Epithelial cell of prostate (primary cell): ENCODE measurements at regions not wholly inside any gene's neighbourhood (a gene's known extent, or its start where the extent isn't known, plus 50 kb on each side); places are given as distances from the start of the nearest gene placed in this dataset.
"Not testable (repeated sequence)": the region's sequence is repeated elsewhere in the genome, so short reads cannot be mapped to it uniquely, and the experiment has no call there.

Experiments
- DNase-seq: peaks from one replicate; pipeline ENCODE4 v3.0.0-alpha.2; 2011; ENCODE audit warnings: low read depth, low spot score
- H3K27ac ChIP-seq: fragments of 450-650 bp; 2 replicates; pipeline ENCODE4 v1.5.1; 2017; ENCODE audit warnings: mild to moderate bottlenecking

DNA sequence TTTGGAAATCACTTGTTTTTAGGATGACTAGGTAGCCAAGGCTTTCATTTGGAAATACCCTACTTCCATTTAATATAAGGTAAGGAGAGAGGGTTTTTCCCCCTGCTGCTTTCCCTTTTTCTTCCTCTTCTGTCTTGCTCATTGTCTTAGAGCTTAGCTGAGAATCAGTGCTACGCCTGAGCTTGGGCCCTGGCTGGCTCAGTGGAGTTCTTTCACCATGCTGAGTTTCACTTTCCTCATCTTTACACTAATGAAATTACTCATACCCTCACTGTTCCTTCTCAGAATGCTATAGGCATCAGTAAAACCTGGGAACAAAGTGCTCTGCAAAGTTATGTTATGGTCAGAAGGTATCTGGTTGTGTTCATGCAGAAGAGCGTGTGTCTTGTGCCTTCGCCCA is 112.3 kb upstream of the IKBKE start:
- DNase-seq, result not testable (repeated sequence)
- peak overlapping the region; percentile 39 for H3K27ac ChIP-seq

DNA sequence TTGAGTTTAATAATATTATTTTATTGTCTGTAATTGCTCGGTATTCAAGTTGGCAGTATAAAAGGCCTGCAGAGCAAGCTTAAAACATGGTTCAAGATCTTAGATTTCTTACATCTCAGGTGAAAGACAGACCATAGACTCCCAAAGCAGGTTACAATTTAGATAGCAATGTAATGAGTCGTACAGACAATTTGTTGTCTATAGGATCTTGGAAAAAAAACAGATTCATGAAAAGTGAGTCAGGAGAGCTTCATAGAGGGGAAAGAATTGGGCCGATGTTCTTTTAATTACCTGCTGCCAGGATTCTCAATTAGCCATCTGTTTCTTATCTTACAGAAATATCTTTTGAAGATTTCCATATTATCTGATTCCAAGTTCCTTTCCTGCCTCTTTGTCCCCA is 111.5 kb upstream of the IKBKE start:
- DNase-seq, result not testable (repeated sequence)

DNA sequence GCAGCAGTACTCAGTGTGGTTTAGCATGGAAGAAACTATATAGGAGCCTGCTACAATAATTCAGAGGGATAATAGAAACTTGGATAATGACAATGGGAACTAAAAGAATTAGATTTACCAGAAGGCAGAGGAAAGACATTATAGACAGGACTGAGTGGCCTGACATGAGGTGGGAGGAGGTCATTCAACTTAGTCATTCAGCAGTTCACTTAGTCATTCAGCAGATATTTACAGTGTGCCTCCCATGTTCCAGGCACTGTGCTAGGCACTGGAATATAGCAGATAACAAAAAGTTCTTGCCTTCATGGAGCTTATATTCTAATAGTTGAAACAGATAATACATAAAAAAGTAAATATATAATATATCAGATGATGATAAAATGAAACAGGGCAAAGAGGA is 110.9 kb upstream of the IKBKE start:
- not testable (repeated sequence) for DNase-seq
- H3K27ac ChIP-seq, result peak overlapping the region; percentile 54

More for the DNA sequence above, 111.5 kb upstream of the IKBKE start:
- H3K27ac ChIP-seq, result peak overlapping the region; percentile 39

DNA sequence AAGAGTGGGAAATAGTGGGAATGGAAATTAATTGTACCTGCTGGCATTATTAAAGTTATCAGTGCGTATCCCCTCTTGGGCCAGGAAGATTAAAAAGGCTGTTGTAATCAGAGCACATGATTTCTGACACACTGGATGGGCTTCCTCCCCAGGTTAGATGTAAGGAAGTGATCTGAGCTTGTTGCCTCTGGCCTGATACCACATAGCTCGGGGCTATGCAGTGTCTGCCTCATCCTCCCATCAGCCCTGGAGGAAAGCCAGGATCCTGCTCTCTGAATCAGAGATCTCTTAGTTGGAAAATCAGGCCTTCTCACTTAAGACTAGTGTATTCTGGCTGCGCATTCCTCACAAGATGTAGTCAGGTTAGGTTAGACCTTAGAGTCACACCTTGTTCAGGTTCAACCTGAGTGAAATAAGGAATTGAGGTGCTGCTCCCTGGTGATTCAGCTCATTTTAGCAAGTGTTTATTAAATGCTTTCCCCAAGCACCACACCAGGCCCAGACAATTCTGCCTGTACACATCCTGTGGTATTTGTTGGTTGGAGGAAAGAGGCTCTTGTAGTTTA is 108.2 kb upstream of the IKBKE start:
- H3K27ac ChIP-seq, DNase-seq: not testable (repeated sequence)

DNA sequence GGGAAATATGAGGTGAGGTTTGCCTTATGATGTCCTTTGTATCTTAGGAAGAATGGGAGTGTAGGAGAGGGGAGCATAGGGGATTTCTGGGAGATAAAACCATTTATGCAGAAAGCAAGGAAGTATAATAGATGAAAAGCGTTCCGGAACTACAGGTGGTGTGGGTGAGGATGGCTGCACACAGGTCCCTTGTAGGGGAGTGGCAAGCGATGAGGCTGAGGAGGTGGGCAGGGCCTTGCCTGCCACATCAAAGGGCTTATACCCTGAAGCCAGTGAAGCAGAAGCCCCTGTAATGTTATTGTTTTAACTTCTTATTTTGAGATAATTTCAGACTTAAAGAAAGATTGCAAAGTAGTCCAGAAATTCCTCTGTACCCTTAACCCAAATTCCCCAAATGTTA is 107.3 kb upstream of the IKBKE start:
- DNase-seq, H3K27ac ChIP-seq: not testable (repeated sequence)

DNA sequence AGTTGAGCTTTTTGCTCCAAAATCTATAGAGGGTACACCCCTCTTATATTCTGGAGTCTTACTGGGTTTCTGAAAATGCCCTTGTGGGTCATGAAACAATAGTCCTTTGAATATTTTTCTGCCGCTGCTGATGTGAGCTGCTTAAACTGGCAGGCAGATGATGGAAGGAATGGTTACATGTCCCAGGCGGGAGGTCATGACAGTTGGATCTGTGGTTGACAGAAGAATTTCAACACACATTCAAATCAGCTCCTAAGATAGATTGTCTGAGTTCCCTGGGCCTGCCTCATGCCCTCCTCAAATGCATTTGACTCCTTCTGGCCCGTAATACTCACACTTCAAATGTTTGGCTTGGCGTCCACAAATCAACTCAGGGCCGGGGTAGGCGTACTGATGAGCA is 105.0 kb upstream of the IKBKE start:
- not testable (repeated sequence) for H3K27ac ChIP-seq, DNase-seq

DNA sequence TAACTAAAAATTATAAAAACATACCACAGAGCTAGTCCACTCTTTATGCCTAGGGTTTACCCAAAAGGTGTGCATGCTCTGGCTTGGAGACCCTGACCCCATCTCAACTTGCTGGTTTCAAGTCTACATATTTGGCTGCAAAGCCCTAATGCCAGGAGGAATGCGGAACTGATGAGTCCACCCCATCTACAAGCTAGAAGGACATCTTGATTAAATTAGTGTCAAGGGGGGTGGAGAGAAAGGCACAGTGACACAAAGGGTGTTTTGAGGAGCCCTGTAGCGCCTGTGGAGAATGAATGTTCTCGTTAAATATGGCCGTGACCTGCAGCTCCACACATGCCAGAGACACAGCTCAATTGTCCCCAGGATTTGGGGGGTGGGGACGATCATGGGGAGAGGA is 104.1 kb upstream of the IKBKE start:
- not testable (repeated sequence) for DNase-seq, H3K27ac ChIP-seq

DNA sequence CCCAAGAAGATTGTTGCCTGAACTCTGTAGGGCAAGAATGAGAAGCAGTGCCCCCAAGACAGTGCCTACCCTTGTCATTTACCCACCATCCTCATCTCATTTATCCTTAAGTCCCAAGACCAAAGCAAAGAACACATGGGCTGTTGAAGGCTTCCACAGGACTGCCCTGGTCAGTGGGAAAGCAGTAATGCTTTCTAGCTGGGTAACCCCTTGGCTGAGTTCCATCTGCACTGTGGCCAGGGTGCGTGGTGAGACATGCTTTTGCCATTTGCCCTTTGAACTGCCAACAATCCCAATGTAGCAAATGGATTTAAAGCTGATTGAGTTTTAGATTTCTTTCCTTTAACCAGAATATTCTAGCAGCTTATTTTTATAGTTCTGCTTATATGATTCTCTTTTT is 103.5 kb upstream of the IKBKE start:
- not testable (repeated sequence) for H3K27ac ChIP-seq, DNase-seq

DNA sequence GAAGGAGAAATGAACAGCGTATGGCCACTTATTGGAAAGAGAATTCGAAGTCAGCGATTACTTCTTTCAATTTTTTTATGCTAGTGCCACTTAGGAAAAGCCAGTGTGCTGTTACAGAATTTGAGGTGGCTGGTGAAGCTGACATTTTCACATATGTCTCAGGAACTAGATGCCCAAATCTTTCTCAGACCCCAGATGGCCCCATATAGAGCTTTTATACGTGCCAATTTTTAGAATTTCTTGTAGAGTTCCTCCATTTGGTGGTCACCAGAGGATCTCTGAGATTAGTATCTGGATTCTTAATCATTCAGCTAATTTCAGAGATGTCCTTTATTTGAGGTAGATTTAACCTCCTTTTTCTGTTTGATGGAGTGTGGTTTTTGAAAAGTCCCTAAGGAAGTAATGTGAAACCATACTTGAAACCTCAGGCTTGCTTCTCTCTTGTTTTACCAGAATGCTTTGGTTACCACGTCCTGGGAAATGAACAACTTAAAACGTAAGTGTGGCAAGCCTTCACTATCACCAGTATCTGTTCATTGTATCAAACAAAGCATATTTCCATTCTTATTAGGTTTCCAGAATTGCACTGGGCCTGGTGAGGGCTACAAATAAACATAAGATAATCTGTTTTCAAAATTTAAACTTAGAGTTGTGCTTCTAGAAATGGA is 102.2 kb upstream of the IKBKE start:
- not testable (repeated sequence) for DNase-seq, H3K27ac ChIP-seq

DNA sequence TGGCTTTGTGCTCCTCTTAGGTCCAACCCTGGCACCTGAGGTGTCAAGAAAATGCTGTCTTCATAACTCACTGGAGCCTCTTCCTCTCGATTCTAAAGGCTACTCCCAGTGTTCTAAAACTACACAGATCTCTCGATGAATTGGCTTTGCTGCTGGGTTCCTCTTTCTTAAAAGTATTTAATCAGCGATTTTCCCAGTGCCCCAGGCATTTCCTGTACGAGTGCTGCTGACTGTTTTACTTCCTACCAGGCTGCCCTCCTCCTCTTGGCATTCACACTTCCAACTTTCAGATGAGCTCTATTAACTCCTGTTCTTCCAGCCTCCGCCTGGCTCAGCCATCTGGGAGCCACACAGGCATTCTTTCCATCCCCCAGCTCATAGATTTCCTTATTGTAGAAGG is 95.6 kb upstream of the IKBKE start:
- not testable (repeated sequence) for DNase-seq, H3K27ac ChIP-seq

DNA sequence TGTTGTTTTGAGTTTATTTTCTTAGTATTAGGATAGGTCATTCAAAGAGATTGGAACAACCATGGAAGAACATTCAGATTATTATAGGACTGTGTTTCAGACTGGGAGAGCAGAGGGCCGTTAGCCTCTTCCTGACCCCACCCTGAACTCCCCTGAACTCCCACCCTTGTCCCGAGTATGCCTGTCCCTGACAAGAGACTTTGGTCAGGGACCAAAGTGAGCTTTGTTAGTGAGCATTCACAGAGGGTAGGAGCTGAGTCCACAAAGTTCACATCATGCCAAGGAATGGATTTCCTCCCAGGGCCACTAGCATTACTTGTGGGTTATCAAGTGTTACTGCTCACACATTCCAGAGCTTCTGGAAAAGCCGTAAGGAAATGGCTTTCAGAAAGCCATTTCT is 94.7 kb upstream of the IKBKE start:
- not testable (repeated sequence) for DNase-seq, H3K27ac ChIP-seq

DNA sequence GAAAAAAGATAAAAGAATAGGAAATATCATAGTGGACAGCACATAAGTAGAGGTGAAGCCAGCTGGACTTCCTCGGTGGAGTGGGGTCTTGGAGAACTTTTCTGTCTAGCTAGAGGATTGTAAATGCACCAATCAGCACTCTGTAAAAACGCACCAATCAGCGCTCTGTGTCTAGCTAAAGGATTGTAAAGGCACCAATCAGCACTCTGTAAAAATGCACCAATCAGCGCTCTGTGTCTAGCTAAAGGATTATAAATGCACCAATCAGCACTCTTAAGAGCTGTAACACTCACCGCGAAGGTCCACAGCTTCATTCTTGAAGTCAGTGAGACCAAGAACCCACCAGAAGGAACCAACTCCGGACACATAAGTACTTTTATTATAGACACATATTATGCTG is 91.8 kb upstream of the IKBKE start:
- H3K27ac ChIP-seq, DNase-seq: not testable (repeated sequence)

DNA sequence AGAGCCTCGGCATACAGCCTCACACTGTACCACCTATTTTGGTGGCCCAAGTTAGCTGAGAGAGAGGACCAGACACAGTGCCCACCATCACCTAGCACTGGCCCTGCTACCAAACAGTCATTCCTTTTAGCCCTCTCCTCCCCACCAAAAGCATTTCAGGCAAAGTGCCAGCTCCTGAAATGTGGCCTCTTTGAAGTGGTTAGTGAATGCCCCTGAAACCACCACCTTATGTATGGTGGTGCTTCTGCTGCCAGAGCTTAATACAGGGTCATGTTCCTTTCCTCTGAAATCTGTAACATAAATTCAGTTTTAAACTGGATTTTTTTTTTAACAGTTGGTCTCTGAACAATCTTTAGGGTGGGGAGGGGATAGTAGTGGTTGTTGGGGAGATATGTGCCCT is 91.0 kb upstream of the IKBKE start:
- not testable (repeated sequence) for DNase-seq

DNA sequence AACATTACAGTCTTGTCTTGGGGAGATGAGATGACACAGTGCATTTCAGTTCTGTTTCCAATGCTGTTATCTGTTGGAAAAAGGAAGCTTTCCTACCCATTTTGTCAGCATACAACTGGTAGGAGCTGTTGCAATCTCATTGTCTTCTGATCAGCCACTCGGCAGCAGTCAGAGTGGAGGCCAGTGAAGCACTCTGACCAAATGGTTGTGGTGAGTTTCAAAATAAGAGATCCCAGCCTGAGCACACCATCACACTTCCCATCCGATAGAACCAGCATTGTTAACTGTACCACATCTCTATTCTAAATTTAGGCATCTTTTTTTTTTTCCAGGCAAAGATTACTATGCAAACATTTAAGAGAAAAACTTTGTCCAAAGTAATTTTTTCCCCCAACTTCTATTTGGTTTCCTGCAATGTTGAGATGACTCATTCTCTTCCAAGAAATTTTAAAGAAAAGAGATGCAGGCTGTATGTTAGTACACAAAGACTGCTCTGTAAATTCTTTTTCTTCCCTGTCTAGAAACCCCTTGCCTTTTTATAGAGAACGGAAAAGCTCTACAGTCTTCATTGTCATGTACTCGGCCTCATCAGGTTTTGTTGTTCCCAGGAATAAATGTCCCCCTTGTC is 90.0 kb upstream of the IKBKE start:
- not testable (repeated sequence) for DNase-seq, H3K27ac ChIP-seq

More for the DNA sequence above, 91.0 kb upstream of the IKBKE start:
- H3K27ac ChIP-seq, result not testable (repeated sequence)

DNA sequence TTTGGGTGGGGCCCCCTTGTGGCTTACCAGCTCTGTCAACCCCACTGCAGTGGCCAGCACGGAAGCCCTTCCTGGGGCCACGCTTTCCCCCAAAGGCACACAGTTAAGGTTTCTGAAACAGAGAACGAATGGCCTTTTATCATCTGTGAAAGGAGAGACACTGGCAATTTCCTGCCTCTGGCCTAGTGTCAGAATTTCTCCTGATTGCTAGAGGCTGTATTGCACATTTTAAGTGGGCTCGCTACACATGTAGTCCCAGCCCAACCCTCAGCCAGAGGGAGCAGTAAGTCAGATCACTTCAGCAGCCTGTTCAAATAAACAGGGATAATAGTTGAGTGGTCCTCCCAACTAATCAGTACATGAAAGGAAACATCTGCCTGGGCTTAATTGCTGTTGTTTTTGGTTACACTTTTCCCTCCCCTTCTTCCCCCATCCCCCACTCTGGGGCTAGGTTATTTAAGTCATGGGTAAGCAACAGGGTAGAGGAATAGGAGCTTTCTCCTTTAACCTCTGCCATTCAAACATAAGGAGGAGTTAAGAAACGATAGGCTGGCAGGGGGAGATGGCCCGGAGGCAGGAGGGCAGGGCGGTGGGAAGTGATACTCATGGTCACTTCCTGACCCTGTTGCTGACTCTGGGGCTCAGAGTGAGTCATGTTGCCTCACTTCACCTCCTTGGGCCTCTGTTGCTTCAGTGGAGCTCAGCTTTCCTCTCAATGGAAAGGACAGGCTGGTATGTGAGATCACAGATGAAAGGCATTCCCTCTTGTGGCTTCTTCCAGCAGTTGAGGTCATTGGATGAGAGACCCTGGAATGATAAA is 89.3 kb upstream of the IKBKE start:
- DNase-seq, result not testable (repeated sequence)

DNA sequence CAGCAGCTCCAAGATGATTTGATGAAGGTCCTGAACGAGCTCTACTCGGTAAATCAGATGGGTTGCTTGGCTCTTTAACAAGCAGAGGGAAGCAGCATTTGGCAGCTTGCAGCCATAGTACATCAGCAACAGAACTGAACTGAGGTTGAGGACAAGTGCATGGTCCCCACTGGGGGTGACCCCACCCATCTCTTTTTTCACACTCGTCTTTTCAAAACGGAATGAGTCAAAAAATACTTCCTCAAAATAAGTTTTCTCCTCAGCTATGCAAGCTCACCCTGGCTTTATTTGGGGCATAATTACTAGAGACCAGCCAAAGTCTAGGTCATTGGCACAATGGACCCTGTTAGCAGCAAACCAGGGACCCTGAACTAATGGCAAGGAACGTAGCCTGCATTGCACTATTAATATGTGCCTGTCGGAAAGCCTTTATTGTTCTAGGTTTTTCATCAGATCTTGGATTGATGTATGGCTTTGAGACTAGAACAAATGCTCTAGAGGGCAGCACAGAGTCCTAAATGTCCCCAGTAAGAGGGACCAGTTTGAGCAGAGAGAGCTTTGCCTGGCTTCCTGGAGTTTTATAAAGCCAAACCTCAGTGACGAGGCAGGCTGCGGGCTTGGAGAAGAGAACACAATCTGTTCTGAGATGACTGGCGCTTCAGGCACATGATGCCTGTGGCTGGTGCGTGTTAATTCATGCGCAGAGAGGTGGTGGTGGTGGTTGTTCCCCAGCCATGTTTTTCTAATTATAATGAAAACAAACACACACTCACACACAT is 86.1 kb upstream of the IKBKE start:
- not testable (repeated sequence) for H3K27ac ChIP-seq, DNase-seq

More for the DNA sequence above, 89.3 kb upstream of the IKBKE start:
- not testable (repeated sequence) for H3K27ac ChIP-seq

DNA sequence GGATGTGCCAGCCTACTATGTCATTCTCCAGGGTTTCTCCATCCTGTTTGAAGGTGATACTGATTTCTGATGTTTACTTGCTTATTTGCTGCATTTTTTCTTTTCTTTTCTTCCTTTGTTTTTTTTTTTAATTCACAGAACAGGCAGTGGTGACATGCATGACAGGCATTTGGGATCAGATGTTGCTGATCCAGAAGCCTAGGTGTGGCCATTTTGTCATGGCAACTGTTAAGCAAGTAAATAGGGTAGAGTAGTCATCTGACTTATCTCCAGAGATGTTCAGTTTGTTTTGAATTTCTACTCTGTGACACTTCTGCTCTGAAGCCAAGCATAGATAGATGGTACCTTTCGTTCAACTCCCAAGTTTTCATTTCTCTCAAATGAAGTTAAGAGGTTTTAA is 85.4 kb upstream of the IKBKE start:
- H3K27ac ChIP-seq, DNase-seq: not testable (repeated sequence)

DNA sequence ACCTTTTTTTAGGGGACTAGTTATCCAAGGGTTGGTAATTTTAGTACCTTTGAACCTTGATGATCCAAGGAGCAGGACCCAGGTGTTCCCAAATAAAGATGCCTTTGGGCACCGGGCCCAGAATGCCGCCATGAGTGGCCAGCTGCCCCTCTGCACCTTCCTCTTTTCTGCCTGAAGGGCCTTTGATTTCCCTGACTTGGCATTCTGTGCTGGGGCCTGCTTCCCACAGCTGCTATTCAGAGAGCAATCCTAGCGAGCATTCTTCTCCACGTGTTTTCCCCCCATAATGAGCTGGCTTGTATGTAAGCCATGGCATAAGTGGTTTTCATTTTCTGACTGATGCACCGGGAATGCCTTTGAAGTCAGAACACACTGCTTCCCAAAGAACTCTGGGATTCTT is 82.6 kb upstream of the IKBKE start:
- H3K27ac ChIP-seq, DNase-seq: not testable (repeated sequence)

DNA sequence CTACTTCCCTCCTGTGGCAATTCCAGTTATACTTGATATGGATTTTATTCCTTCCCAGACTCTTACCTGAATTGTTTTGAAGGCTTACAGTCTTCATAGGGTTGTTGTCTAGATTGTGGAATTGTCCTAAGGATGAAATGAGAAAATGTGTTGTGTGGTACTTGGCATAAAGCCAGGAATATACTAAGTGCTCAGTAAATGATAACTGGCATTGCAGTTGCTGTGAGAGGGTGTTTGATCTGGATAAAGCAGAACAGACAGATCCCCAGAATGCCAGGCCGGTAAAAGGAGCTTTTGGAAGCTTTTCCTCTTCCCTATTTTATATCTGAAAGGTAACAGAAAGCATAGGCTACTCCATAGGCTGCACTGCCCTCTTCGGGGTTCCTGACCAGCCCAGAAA is 78.4 kb upstream of the IKBKE start:
- not testable (repeated sequence) for DNase-seq, H3K27ac ChIP-seq

DNA sequence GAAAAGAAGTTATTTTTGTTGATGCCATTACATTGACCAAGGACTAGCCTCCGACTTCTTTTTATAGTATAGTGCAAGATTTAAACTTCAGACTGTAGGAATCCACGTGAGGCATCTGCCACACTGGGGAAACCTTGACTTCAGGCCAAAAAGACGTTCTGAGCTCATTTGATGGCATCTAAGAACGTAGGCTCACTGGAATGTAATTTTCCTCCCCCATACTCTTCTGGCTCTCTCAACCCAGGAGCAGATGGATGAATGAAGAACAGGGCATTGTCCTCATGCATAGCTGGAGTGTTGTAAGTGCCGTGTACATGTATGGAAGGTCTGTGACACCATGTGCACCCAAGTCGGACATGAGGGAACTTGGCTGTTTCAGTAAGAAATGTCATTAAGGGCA is 72.8 kb upstream of the IKBKE start:
- not testable (repeated sequence) for H3K27ac ChIP-seq, DNase-seq
